SK-N-SH treated with all-trans-retinoic acid at 6 μM for 48 hours (cell line): ENCODE measurements at regions not wholly inside any gene's neighbourhood (a gene's known extent, or its start where the extent isn't known, plus 50 kb on each side); places are given as distances from the start of the nearest gene placed in this dataset.

Experiments
- ATAC-seq: fragments of 200-7000 bp; cut with Tn5 transposase; 3 replicates; pipeline ENCODE4 v1.9.1; 2020; ENCODE audit warnings: mild to moderate bottlenecking, moderate library complexity
- ARNTL ChIP-seq: fragments of 450-650 bp; formaldehyde crosslinking; IDR thresholded peaks from 2 replicates; pipeline ENCODE4 v1.5.0; 2020; ENCODE audit warnings: low read depth, mild to moderate bottlenecking, moderate library complexity, borderline replicate concordance
- BACH2 ChIP-seq: fragments of 250-450 bp; sonication (Bioruptor Pico); IDR thresholded peaks from 2 replicates; pipeline ENCODE4 v1.9.0; 2021; ENCODE audit warnings: mild to moderate bottlenecking, borderline replicate concordance
- CSDC2 ChIP-seq: fragments of 250-450 bp; sonication (Bioruptor Pico); IDR thresholded peaks from 2 replicates; pipeline ENCODE4 v1.5.0; 2020; ENCODE audit warnings: mild to moderate bottlenecking, moderate library complexity
- ESRRG ChIP-seq: fragments of 250-450 bp; sonication (Bioruptor Pico); IDR thresholded peaks from 2 replicates; pipeline ENCODE4 v1.6.1; 2021; ENCODE audit warnings: mild to moderate bottlenecking
- GLIS3 ChIP-seq: fragments of 250-450 bp; sonication (Bioruptor Pico); IDR thresholded peaks from 2 replicates; pipeline ENCODE4 v1.5.0; 2020; ENCODE audit warnings: mild to moderate bottlenecking, moderate library complexity
- OSR1 ChIP-seq: fragments of 250-450 bp; sonication (Bioruptor Pico); IDR thresholded peaks from 2 replicates; pipeline ENCODE4 v1.8.0; 2022; ENCODE audit warnings: moderate library complexity, mild to moderate bottlenecking, inconsistent platforms
- RARB ChIP-seq: fragments of 250-450 bp; sonication (Bioruptor Pico); IDR thresholded peaks from 2 replicates; pipeline ENCODE4 v1.8.0; 2021; ENCODE audit warnings: mild to moderate bottlenecking, moderate library complexity
- SNAI2 ChIP-seq: fragments of 250-450 bp; sonication (Bioruptor Pico); IDR thresholded peaks from 2 replicates; pipeline ENCODE4 v1.5.0; 2020; ENCODE audit warnings: mild to moderate bottlenecking, moderate library complexity
- TCF4 ChIP-seq: fragments of 250-450 bp; sonication (Bioruptor Pico); IDR thresholded peaks from 2 replicates; pipeline ENCODE4 v1.8.0; 2021; ENCODE audit warnings: mild to moderate bottlenecking, moderate library complexity, borderline replicate concordance
- TOX ChIP-seq: fragments of 250-450 bp; sonication (Bioruptor Pico); IDR thresholded peaks from 2 replicates; pipeline ENCODE4 v1.8.0; 2021; ENCODE audit warnings: mild to moderate bottlenecking, moderate library complexity, borderline replicate concordance
- ZC3H10 ChIP-seq: fragments of 250-450 bp; sonication (Bioruptor Pico); IDR thresholded peaks from 2 replicates; pipeline ENCODE4 v1.5.1; 2021; ENCODE audit warnings: mild to moderate bottlenecking, moderate library complexity
- ZFP3 ChIP-seq: fragments of 250-450 bp; sonication (Bioruptor Pico); IDR thresholded peaks from 2 replicates; pipeline ENCODE4 v1.5.0; 2020; ENCODE audit warnings: mild to moderate bottlenecking, moderate library complexity
- ZFP30 ChIP-seq: fragments of 450-650 bp; formaldehyde crosslinking; IDR thresholded peaks from 2 replicates; pipeline ENCODE4 v1.5.0; 2022; ENCODE audit warnings: mild to moderate bottlenecking, moderate library complexity
- ZNF565 ChIP-seq: fragments of 450-650 bp; formaldehyde crosslinking; conservative IDR thresholded peaks from 2 replicates; pipeline ENCODE4 v1.5.0; 2020; ENCODE audit warnings: low read depth, mild to moderate bottlenecking, moderate library complexity
- ZNF70 ChIP-seq: fragments of 450-650 bp; formaldehyde crosslinking; IDR thresholded peaks from 2 replicates; pipeline ENCODE4 v1.5.0; 2020; ENCODE audit warnings: mild to moderate bottlenecking, moderate library complexity
- TF ChIP-seq, protein P1 (sequence below): fragments of 250-450 bp; sonication (Bioruptor Pico); IDR thresholded peaks from 2 replicates; pipeline ENCODE4 v1.5.0; 2020; ENCODE audit warnings: mild to moderate bottlenecking, moderate library complexity
- TF ChIP-seq, protein P2 (sequence below): fragments of 250-450 bp; sonication (Bioruptor Pico); IDR thresholded peaks from 2 replicates; pipeline ENCODE4 v1.8.0; 2021; ENCODE audit warnings: low read depth, mild to moderate bottlenecking, moderate library complexity, borderline replicate concordance
- TF ChIP-seq, protein P3 (sequence below): fragments of 250-450 bp; sonication (Bioruptor Pico); IDR thresholded peaks from 2 replicates; pipeline ENCODE4 v1.5.1; 2021; ENCODE audit warnings: mild to moderate bottlenecking, moderate library complexity

DNA sequence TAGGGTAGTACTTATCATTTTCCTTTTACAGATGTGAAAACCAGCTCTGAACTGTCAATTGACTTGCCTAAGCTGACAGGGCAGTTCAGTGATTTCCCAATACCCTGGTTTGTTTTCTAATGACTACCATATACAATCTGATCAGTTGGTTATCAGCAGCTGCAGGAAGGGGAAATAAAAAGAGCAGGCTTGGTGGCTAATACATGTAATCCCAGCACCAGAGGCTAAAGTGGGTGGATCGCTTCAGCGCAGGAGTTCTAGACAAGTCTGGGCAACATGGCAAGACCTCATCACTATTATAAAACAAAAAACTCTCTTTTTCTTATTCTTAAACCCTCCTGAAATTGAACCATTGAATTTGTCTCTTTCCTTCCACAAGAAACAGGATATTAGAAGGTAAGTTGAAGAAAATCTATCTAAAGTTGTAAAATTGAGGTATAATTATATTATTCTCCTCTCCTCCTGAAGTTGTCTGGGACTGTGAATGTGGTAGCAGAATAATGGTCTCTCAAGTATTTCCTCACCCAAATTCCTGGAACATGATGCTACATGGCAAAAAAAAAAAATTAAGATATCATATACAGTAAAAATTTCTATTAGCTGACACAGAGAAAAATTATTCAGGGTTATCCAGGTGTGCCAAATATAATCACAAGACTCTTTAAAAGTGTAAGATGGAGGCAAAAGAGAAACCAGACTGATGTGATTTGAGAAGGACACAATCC lies 1441.6 kb downstream of the SUCLG1 start:
- ATAC-seq = no peak
- no peak for TF ChIP-seq ZNF565 (CRISPR knock-in tag)
- no peak for TF ChIP-seq ARNTL (CRISPR knock-in tag)
- TF ChIP-seq TCF4 = no peak
- TF ChIP-seq, protein P1, sequence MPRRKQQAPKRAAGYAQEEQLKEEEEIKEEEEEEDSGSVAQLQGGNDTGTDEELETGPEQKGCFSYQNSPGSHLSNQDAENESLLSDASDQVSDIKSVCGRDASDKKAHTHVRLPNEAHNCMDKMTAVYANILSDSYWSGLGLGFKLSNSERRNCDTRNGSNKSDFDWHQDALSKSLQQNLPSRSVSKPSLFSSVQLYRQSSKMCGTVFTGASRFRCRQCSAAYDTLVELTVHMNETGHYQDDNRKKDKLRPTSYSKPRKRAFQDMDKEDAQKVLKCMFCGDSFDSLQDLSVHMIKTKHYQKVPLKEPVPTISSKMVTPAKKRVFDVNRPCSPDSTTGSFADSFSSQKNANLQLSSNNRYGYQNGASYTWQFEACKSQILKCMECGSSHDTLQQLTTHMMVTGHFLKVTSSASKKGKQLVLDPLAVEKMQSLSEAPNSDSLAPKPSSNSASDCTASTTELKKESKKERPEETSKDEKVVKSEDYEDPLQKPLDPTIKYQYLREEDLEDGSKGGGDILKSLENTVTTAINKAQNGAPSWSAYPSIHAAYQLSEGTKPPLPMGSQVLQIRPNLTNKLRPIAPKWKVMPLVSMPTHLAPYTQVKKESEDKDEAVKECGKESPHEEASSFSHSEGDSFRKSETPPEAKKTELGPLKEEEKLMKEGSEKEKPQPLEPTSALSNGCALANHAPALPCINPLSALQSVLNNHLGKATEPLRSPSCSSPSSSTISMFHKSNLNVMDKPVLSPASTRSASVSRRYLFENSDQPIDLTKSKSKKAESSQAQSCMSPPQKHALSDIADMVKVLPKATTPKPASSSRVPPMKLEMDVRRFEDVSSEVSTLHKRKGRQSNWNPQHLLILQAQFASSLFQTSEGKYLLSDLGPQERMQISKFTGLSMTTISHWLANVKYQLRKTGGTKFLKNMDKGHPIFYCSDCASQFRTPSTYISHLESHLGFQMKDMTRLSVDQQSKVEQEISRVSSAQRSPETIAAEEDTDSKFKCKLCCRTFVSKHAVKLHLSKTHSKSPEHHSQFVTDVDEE = no peak
- TF ChIP-seq ZC3H10 (CRISPR knock-in tag) = no peak
- TF ChIP-seq CSDC2 (CRISPR knock-in tag) = no peak
- TF ChIP-seq, protein P2, sequence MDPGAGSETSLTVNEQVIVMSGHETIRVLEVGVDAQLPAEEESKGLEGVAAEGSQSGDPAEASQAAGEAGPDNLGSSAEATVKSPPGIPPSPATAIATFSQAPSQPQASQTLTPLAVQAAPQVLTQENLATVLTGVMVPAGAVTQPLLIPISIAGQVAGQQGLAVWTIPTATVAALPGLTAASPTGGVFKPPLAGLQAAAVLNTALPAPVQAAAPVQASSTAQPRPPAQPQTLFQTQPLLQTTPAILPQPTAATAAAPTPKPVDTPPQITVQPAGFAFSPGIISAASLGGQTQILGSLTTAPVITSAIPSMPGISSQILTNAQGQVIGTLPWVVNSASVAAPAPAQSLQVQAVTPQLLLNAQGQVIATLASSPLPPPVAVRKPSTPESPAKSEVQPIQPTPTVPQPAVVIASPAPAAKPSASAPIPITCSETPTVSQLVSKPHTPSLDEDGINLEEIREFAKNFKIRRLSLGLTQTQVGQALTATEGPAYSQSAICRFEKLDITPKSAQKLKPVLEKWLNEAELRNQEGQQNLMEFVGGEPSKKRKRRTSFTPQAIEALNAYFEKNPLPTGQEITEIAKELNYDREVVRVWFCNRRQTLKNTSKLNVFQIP (CRISPR knock-in tag) = no peak
- TF ChIP-seq GLIS3 (CRISPR knock-in tag) = no peak
- no peak for TF ChIP-seq ZFP3
- TF ChIP-seq, all 23 proteins: peak for 0

DNA sequence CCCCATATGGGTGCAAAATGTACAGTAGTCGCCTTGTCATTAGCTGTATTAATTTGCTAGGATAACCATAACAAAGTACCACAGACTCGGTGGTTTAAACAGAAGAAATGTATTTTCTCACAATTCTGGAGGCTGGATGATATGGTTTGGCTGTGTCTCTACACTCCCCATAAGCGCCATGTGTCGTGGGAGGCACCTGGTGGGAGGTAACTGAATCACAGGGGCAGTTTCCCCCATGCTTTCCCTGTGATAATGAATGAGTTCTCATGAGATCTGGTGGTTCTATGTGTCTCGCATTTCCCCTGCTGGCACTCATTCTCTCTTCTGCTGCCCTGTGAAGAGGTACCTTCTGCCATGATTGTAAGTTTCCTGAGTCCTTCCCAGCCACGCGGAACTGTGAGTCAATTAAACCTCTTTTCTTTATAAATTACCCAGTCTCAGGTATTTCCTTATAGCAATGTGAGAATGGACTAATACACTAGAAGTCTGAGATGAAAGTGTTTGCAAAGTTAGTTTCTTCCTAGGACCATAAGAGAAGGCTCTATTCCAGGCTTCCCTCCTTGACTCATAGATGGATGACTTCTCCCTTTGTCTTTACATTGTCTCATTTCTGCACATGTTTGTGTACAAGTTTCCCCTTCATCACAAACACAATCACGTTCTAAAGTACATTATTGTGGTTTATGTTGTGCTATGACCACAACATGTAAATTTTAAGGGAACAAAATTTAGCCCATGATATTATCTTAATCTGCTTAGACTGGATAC lies 1442.6 kb downstream of the SUCLG1 start:
- no peak for ATAC-seq
- TF ChIP-seq CSDC2 (CRISPR knock-in tag) (no peak), SNAI2 (CRISPR knock-in tag) (no peak), ZFP30 (CRISPR knock-in tag) (no peak), ESRRG (CRISPR knock-in tag) (no peak), TOX (CRISPR knock-in tag) (no peak), ARNTL (CRISPR knock-in tag) (no peak)
- TF ChIP-seq, protein P3, sequence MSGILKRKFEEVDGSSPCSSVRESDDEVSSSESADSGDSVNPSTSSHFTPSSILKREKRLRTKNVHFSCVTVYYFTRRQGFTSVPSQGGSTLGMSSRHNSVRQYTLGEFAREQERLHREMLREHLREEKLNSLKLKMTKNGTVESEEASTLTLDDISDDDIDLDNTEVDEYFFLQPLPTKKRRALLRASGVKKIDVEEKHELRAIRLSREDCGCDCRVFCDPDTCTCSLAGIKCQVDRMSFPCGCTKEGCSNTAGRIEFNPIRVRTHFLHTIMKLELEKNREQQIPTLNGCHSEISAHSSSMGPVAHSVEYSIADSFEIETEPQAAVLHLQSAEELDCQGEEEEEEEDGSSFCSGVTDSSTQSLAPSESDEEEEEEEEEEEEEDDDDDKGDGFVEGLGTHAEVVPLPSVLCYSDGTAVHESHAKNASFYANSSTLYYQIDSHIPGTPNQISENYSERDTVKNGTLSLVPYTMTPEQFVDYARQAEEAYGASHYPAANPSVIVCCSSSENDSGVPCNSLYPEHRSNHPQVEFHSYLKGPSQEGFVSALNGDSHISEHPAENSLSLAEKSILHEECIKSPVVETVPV (CRISPR knock-in tag) = no peak
- TF ChIP-seq, all 23 proteins: peak for 0

DNA sequence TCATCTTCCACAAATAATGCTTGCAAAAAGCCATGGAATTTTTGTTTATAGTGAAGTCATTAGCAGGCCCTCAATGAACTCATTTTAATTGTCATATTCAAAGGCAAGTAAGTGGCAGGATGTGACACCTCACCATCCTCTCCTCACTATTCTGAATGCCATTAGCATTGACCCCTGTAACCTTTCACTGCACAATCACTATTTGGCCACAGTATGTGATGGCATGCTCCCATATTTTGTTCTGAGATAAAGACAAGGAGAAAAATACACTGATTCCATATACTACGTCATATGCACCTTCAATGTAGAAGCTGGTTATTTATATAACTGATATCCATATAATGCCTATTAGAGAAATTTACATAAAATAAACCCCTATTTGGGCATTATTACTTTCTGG lies 1443.2 kb downstream of the SUCLG1 start:
- TF ChIP-seq, protein P2 (CRISPR knock-in tag) = no peak
- TF ChIP-seq ZNF565 (CRISPR knock-in tag) (no peak), RARB (CRISPR knock-in tag) (no peak), ZFP3 (no peak), BACH2 (no peak), ZC3H10 (CRISPR knock-in tag) (no peak), ZNF70 (no peak), SNAI2 (CRISPR knock-in tag) (no peak), TOX (CRISPR knock-in tag) (no peak), OSR1 (CRISPR knock-in tag) (no peak), ARNTL (CRISPR knock-in tag) (no peak)
- TF ChIP-seq, protein P1 = no peak
- TF ChIP-seq, protein P3 (CRISPR knock-in tag) = no peak
- no peak for ATAC-seq
